Activated CD8-positive, alpha-beta T cell treated with anti-CD3 and anti-CD28 coated beads for 36 hours (primary cell): ENCODE measurements at regions not wholly inside any gene's neighbourhood (a gene's known extent, or its start where the extent isn't known, plus 50 kb on each side); places are given as distances from the start of the nearest gene placed in this dataset.

Experiments
- ATAC-seq: fragments of 200-7000 bp; cut with Tn5 transposase; one replicate; pipeline ENCODE4 v1.10.0; 2021; ENCODE audit warnings: mild to moderate bottlenecking, moderate library complexity
- CTCF ChIA-PET: fragments of 350-600 bp; sonication (Branson Sonifier 250); formaldehyde crosslinking; loops from one replicate; lab custom pipeline; 2021; ENCODE audit warnings: antibody characterized with exemption; lab: Charles Lee
- POLR2A ChIA-PET: fragments of 350-600 bp; sonication (Branson Sonifier 250); formaldehyde crosslinking; loops from one replicate; lab custom pipeline; 2021; ENCODE audit warnings: antibody characterized with exemption; lab: Charles Lee
- DNase-seq: peaks from one replicate; pipeline ENCODE4 v3.0.0-alpha.2; 2020
- H3K27ac Mint-ChIP-seq: one replicate; pipeline ENCODE4 v1.8.0; 2021; ENCODE audit warnings: mild to moderate bottlenecking, mixed read lengths
- H3K27me3 Mint-ChIP-seq: one replicate; pipeline ENCODE4 v1.8.0; 2021; ENCODE audit warnings: mixed read lengths
- H3K36me3 Mint-ChIP-seq: one replicate; pipeline ENCODE4 v1.8.0; 2021; ENCODE audit warnings: low read depth, mixed read lengths
- H3K4me1 Mint-ChIP-seq: one replicate; pipeline ENCODE4 v1.8.0; 2021; ENCODE audit warnings: low read depth, mixed read lengths
- H3K4me3 Mint-ChIP-seq: one replicate; pipeline ENCODE4 v1.8.0; 2021; ENCODE audit warnings: mild to moderate bottlenecking, moderate library complexity, mixed read lengths
- H3K9me3 Mint-ChIP-seq: one replicate; pipeline ENCODE4 v1.8.0; 2021; ENCODE audit warnings: mixed read lengths
- CTCF ChIP-seq: fragments of 200-600 bp; IDR thresholded peaks from one replicate; pipeline ENCODE4 v1.8.0; 2022; ENCODE audit warnings: antibody characterized with exemption, mild to moderate bottlenecking
- intact Hi-C: fragments of 100-400 bp; cut with micrococcal nuclease; formaldehyde crosslinking; loops from one replicate; pipeline ENCODE4 v1.10.0; 2022

- DNase-seq, result no peak
- TF ChIP-seq CTCF, result no peak
- ChIA-PET CTCF (no interaction called here), POLR2A (no interaction called here)
- no peak overlapping the region for H3K27ac Mint-ChIP-seq
- peaks cover 1% of the 10 kb centered on the region for H3K27me3 Mint-ChIP-seq
- H3K9me3 Mint-ChIP-seq, result no peaks in the 10 kb centered on the region
- ATAC-seq, result no peak
- no peak overlapping the region for H3K4me3 Mint-ChIP-seq
- no peaks in the 10 kb centered on the region for H3K36me3 Mint-ChIP-seq
- intact Hi-C loops, result no loop called here
- no peaks in the 10 kb centered on the region for H3K4me1 Mint-ChIP-seq
Measured at GRCh38 chr13:112131713-112132113, 64.8 kb downstream of the SOX1 start.

GRCh38 chr13:112132142-112132541 lies 65.2 kb downstream of the SOX1 start:
- no peak for TF ChIP-seq CTCF
- H3K36me3 Mint-ChIP-seq, result no peaks in the 10 kb centered on the region
- no peaks in the 10 kb centered on the region for H3K9me3 Mint-ChIP-seq
- H3K4me1 Mint-ChIP-seq, result no peaks in the 10 kb centered on the region
- peaks cover 1% of the 10 kb centered on the region for H3K27me3 Mint-ChIP-seq
- intact Hi-C loops, result no loop called here
- DNase-seq, result no peak
- ChIA-PET POLR2A (no interaction called here), CTCF (no interaction called here)
- no peak overlapping the region for H3K4me3 Mint-ChIP-seq
- no peak for ATAC-seq
- no peak overlapping the region for H3K27ac Mint-ChIP-seq

GRCh38 chr13:112132619-112133018 lies 65.7 kb downstream of the SOX1 start:
- TF ChIP-seq CTCF, result no peak
- DNase-seq (no peak), ATAC-seq (no peak)
- peaks cover 1% of the 10 kb centered on the region for H3K27me3 Mint-ChIP-seq
- H3K36me3 Mint-ChIP-seq, result no peaks in the 10 kb centered on the region
- ChIA-PET POLR2A (no interaction called here), CTCF (no interaction called here)
- H3K4me3 Mint-ChIP-seq, result no peak overlapping the region
- no peaks in the 10 kb centered on the region for H3K9me3 Mint-ChIP-seq
- no peak overlapping the region for H3K27ac Mint-ChIP-seq
- intact Hi-C loops, result no loop called here
- no peaks in the 10 kb centered on the region for H3K4me1 Mint-ChIP-seq

- ATAC-seq (no peak), DNase-seq (no peak)
- TF ChIP-seq CTCF, result no peak
- POLR2A ChIA-PET, result no interaction called here
- peaks cover 1% of the 10 kb centered on the region for H3K27me3 Mint-ChIP-seq
- no peaks in the 10 kb centered on the region for H3K4me1 Mint-ChIP-seq
- no peaks in the 10 kb centered on the region for H3K9me3 Mint-ChIP-seq
- CTCF ChIA-PET, result no interaction called here
- H3K4me3 Mint-ChIP-seq, result no peak overlapping the region
- no peaks in the 10 kb centered on the region for H3K36me3 Mint-ChIP-seq
- no peak overlapping the region for H3K27ac Mint-ChIP-seq
- intact Hi-C loops, result no loop called here
Measured at GRCh38 chr13:112133499-112134390, 66.8 kb downstream of the SOX1 start.

GRCh38 chr13:112134391-112135075 lies 67.6 kb downstream of the SOX1 start:
- ATAC-seq (no peak), DNase-seq (no peak)
- Mint-ChIP-seq H3K36me3 (no peaks in the 10 kb centered on the region), H3K27ac (no peak overlapping the region), H3K9me3 (no peaks in the 10 kb centered on the region), H3K27me3 (peaks cover under 1% of the 10 kb centered on the region), H3K4me3 (no peak overlapping the region), H3K4me1 (no peaks in the 10 kb centered on the region)
- intact Hi-C loops, result no loop called here
- CTCF ChIA-PET, result no interaction called here
- TF ChIP-seq CTCF, result no peak
- POLR2A ChIA-PET, result no interaction called here
